HK-2 (cell line): ENCODE measurements at regions not wholly inside any gene's neighbourhood (a gene's known extent, or its start where the extent isn't known, plus 50 kb on each side); places are given as distances from the start of the nearest gene placed in this dataset.

ENCODE experiments used
- DNase-seq: peaks from one replicate; pipeline ENCODE4 v3.0.0-alpha.2; 2018; ENCODE audit not compliant: unreplicated experiment

GRCh38 chr12:3962631-3963483 lies 89.7 kb upstream of the PARP11 start:
- no peak for DNase-seq

DNA sequence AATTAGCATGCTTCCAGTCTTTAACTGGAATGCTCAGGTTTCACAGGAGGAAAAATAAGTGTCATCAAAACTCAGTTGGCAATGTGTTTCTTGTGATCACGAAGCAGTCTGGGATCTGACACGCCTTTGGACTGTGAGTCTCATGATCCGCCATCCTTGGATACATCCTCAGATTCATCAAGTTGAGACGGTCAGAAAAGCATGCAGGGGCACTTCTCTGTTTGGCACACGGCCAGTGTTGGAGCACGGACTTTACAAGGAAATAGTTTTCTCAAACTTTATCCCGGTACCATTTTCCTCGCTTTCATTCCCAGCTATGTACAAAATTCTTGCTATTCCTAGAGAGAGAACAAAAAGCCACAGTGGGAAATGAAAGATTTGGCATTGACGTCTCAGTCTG lies 88.4 kb upstream of the PARP11 start:
- DNase-seq = no peak

GRCh38 chr12:3959799-3960560 lies 86.8 kb upstream of the PARP11 start:
- DNase-seq = peak; percentile 11

- DNase-seq = no peak
Measured at GRCh38 chr12:3958534-3958933, 85.3 kb upstream of the PARP11 start.

DNA sequence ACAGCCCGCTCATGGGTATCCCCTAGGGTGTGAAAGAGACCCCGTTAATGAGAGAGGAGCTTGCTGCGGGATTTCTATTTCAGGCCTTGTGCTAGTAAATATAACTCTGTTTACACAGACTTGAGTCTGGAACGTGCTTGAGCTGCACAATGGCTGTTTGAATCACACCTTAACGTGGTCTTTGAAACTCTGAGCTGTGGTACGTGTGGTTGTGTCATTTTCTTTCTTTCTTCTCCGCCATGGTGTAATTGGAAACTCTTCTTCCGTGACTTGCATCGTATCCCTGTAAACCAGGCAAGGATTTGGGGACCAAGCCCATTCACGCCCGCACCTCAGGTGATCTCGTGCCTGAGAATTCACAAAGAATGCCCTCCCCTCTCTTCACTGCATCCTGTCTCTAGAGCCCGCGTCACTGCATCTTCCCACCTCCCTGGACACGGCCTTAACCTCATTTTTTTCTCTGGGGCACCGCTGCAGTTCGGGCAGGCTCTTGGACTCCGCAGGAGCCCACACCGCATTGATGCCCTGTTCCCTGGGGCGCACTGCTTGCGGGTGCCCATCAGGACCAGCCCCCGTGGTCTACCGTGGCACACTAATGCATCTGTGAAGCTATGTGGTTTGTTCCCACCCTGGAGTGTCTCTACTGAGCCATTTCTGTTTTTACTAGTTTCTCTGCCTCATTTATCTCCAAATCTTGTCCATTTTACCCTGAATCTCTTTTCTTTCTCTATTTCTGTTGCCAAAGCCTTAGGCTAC lies 78.4 kb upstream of the PARP11 start:
- DNase-seq = no peak

- DNase-seq = no peak
Measured at GRCh38 chr12:3950714-3951320, 77.6 kb upstream of the PARP11 start.

DNA sequence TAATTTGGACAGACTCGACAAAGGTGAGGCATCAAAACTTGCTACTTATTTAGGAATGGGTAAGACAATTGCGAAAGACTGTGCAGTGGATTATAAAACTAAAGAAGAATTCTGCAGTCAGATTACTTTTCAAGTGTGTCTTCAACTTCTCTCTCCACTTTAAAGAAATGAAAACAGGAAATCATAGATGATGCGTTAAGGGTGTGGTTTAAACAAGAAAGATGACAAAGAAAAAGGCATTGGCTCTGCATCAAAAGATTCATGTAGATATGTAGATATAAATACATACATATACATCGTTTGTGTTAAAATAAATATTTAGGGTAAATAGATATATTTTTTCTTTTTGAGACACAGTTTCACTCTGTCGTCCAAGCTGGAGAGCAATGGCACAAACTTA lies 74.6 kb upstream of the PARP11 start:
- no peak for DNase-seq

GRCh38 chr12:3945671-3946070 lies 72.5 kb upstream of the PARP11 start:
- no peak for DNase-seq

- no peak for DNase-seq
Measured at GRCh38 chr12:3944620-3945019, 71.4 kb upstream of the PARP11 start.

DNA sequence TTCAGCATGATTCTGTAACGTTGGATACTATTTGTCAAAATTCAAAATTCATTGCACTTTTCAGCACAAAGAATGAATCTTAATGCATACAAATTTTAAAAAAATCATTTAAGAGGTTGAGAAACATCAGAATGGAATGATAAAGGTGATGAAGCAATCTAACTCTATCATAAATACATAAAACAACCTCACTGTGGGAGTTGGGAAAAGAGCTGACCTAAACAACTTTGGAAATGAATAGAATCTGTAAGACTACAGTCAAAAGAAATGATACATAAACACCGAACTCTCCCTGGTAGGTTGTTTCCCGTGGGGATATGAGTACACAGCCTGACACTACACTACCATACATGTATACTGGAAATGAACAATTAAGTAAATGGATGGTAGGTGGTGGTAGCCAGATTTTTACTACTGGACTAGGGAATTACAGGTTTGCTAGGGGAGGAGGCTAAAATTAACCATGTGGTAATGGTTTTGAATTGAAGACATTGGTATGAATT lies 64.9 kb upstream of the PARP11 start:
- DNase-seq = no peak

GRCh38 chr12:3935078-3935477 lies 61.9 kb upstream of the PARP11 start:
- no peak for DNase-seq

GRCh38 chr12:3933819-3934192 lies 60.6 kb upstream of the PARP11 start:
- DNase-seq = no peak

- no peak for DNase-seq
Measured at GRCh38 chr12:3933074-3933818, 60.0 kb upstream of the PARP11 start.

GRCh38 chr12:3931776-3932175 lies 58.6 kb upstream of the PARP11 start:
- no peak for DNase-seq

DNA sequence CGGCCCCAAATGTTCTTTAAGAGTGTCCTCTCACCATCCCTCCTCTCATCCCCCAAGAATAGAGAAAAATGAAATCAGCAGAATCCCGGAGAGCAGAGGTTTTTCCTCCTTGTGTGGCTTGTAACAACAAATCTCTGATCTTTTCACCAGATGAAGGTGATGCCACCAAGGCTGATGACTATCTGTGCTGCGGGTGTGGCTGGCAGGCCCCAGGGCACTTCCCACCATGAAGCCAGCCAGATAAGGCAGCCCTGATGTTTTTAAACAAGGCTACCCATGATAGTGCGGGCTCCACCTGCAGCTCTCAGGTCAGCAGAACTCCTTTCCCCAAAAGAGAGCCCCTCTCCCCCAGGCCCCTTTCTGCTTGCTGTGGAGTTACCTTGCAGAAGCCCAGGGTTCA lies 58.0 kb upstream of the PARP11 start:
- DNase-seq = no peak

DNA sequence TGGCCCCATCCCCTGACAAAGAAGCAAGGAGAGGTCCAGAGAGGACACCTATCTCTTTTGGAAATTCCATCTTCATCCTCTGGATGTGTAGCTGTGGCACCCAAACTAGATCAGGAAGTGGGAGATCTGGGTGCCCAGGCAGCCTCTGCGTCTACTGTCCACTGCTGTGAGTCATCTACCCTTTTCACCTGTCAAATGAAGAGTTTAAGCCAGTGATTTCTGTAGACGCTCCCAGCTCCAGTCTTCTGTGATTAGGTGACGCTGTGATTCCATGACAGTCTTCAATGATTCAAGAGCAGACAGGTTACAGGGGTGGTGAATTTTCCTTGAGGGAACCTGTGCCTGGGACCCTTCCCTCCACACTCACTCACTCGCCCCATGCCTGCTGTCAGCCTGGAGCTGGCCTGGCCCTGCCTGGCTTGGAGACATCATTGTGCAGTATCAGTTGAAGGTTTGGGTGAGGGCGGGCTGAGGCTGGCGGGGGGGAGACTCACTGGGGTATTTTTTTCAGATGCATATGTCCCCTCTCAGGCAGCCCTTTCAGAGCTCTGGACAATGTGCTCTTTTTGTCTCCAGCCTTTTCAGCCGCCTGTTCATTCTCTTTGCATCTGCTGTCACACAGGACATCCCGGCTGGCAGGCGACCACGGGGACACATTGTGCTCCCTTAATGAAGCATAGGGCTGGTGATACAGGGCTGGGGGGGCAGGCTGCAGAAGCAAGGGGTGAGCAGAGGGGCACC lies 56.8 kb upstream of the PARP11 start:
- DNase-seq = no peak

DNA sequence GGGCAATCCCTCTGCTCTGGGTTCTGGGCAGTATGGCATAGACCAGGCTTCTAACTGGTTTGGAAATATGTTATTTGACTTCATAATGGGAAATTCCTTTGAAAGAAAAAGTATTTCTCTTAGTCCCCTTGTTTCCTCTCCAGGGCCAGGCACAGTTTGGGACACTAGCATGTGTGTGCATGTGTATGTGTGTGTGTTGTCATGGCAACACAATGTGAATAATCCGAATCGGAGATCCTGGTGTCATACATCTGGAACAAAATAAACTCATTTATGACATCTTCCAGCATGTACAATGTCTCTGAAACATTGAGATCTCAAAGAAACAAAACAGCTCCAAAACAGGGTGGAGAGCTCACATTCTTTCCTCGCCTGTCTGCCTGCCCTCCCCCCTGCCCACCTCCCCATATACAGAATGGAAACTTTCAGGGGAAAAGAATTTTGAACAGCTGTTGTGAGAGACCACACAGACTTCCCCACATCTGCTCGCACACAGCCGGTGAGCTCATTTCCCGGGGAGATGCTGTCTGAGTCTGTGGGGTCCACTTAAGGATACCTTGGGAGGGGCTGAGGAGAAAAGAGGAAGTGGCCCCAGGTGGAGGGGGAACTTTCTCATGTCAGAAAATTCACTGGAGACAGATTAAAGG lies 55.5 kb upstream of the PARP11 start:
- DNase-seq = no peak

GRCh38 chr12:3925621-3926020 lies 52.4 kb upstream of the PARP11 start:
- DNase-seq = no peak

GRCh38 chr12:3924761-3925160 lies 51.6 kb upstream of the PARP11 start:
- DNase-seq = no peak

DNA sequence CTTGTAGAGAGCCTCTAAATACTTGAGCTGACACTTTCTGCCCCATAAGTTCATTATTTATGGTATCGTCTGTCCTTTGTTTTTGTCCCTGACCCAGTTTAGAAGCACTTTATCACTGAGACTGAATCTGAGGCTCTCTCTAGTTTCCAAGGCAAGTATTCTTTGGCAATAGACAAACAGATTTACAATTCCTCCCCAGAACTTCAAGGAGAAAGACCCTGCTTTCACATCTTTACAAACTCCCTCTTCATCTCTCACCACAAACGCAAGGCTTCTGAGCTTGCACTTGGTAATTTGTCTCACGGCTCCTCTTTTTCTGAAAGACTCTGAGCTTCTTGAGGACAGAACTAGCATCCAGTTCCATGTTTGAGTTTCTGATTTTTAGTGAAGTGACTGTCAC lies 49.8 kb upstream of the PARP11 start:
- no peak for DNase-seq
